GM19035 (cell line): ENCODE measurements at regions not wholly inside any gene's neighbourhood (a gene's known extent, or its start where the extent isn't known, plus 50 kb on each side); places are given as distances from the start of the nearest gene placed in this dataset.

ENCODE experiments used
- ATAC-seq: cut with Tn5 transposase; IDR thresholded peaks from one replicate; pipeline ENCODE4 v1.9.1; 2021; ENCODE audit not compliant: unreplicated experiment

DNA sequence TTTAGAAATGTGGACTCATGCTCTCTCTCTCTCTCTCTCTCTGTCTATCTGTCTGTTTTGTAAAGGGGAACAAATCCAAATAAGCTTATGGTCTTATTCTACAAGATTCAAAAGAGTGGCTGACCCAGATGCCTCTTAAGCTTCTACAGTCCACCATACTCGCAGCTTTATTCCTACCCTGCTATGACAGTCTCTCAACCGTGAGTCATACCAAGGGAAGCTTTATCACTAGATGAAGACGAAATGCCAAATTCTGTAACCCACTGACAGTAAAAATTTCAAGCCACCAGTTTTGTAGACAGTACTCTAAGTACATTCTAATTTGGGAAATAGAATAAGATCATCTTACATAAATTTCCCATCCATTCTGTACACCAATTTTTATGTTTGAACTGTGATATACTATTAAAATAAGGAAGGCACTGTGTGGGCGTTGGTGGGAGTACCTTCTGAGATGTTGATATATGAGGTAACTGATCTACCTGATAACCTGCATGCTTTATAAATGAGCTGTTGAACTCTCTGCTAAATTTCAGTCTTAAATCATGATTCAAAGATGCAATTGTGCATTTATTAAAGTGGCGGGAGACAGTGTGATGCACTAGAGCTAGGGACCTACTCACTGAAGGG is 153.2 kb downstream of the KLF6 start:
- ATAC-seq: no peak

DNA sequence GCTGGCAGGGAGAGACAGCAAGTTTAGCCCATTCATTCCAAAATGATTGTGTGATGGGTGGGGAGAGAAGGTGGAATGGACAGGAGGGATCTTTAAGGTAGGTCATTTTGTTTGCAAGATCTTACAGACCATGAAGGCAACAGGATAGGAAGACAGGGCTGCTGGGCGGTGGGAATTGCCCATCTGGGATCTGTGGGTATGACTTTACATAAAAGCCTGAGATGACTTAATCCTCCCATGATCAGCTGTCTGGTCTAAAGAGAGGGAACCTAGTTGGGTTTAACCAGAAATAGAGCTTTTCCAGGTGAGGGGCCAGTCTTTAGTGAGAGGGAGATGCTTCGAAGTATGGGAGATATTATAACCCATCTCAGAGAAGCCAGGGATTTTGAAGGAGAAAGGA is 153.7 kb downstream of the KLF6 start:
- ATAC-seq: no peak

DNA sequence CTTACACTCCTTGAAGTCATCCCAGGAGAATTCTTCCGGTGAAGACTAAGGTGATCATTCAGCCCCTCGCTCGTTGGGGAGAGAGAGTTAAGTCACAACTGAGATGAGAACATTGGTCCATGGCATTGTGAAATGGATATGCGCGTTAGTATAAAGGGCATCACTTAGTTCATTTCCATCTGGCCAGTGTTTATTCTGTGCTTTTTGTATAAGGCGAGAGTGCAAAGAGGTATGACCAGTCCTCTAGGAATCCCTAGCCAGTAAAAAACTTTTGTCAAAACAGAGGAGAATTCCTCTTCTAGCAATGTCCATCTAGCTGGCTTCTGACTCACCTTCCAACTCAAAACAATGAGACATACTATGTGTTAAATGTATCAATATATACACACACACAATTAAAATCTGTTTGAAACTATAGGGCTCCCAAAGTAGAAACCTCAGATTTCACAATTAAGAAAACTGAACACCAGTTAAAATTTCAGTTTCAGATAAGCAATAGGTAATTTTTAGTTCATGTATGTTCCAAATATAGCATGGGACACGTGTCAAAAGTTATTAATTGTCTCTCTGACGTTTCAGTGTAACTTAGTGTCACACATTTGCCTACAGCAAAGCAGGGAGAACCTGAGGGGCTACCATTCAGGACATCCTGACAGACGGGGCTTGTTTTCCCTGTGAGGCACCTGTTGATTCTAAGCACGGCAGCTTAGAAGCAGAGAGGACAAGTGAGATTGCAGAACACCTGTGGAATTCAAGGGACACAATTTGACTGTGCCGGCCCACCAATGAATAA is 158.9 kb downstream of the KLF6 start:
- peak; percentile 58 for ATAC-seq

DNA sequence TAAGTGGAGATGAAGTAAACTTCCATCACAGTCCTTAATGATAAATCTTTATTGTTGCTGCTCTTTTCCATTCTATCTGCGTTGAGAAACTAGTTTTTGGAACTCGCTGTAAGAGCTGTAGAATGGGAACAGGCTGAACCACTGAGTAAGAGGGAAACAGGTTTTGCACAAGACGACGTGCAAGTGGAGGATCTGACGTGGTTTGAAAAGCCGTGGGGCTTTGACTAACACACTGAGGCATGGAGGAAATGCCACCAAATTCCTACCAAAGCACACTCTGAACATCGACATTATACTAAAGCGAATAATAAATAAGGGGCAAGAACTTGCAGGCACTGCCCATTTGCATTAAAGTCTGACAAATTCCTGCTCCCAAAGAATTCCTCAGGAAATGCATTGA is 160.6 kb downstream of the KLF6 start:
- no peak for ATAC-seq

DNA sequence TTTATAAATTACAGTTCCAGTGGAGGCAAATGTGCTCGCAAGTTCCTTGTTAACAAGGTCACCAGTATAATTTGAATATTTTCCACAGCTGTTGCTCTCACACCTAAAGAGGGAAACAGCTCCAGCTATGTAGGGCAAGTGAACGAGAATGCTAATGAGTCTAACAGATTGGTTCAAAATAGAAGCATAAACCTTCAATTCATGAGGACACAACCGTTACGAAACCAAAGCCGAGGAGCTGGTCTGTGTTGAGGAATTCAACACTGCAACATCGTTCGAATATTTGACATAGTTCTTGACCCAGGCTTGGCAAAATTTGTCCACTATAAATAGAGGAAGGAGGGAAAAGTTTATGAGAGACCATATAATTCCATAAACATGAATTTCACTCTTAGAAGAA is 161.3 kb downstream of the KLF6 start:
- ATAC-seq: peak; percentile 53

DNA sequence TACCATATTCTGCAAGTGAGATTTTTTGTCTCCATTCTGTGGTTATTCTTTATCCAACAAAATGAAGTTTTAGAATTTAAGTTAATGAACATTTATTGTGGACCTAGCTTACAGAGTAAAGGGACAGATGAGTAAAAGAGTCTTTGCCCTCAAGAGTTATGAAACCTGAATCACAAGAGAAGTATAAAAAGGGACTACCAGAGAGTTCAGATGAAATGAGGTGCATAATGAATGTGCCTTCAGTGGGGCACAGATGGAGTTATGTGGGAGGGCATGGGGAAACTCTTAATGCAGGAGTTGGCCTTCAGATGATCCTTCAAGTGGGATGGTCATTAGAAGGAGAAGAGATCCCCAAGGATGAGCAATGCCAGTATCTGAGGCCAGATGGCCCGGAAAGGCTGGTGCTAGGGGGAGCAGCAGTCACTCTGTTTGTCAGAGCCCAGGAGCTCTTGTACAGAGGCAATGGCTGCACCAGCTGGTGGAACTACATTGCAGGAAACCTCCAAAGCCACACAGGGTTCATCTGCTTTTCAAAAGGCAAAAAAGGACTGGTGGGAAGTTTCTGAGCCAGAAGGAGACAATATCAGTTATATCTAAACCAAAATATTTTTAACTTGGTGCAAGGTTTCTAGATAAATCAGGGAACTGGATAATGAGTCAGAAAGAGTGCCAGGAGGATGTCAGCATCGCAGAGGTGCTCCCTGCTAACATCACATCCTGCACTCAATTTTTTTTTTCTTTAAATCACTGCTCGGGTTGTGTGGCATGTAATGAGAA is 162.0 kb downstream of the KLF6 start:
- peak; percentile 49 for ATAC-seq

DNA sequence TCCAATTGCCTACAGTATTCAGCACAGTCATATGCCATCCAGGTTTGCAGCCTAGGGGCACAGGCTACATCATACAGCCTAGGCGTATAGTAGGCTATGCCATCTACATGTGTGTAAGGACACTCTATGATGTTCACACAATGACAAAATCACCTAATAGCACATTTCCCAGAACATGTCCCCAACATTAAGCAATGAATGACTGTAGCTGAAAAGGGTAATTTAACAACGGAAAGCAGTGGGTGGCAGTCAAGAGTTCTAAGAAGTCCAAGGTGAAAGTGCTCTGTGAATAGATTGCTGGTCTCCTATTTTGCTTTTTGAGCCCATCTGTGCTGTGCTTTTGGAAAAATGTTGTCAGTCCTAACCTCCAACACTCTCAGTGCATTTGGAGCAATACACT is 162.6 kb downstream of the KLF6 start:
- ATAC-seq: no peak

DNA sequence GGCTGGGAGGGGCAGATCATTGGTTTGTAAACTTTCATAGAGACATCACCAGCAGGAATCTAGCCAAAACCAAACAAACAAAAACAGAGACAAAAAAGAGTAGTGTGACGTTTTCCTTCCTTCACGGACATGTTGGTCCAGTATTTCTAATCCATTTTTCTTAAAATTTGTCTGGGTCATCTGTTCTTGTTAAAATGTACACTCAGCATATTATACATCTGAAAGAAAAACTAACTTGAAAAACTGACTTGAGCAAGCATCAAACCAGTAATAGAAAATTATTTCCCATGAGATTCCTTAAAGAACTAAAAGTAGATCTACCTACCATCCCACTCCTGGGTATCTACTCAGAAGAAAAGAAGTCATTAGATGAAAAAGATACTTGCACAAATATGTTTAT is 164.2 kb downstream of the KLF6 start:
- no peak for ATAC-seq

DNA sequence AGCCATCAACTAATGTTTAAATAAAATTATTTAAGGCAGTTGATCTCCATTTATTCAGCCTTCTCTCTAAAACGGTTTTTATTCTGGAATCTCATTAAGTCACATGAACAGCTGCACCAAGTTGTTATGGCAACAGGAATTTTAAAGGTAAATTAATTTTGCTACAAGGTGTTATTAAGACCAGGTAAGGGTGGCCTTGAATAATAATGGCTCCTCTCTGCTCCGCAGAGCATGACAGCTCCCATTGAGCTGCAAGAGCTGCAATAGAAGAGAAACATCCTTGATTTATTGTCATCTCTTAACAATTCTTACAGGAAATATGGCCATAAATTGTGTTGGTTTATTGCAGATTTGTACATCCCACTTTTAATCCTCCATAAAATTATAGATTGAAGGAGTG is 165.8 kb downstream of the KLF6 start:
- no peak for ATAC-seq

DNA sequence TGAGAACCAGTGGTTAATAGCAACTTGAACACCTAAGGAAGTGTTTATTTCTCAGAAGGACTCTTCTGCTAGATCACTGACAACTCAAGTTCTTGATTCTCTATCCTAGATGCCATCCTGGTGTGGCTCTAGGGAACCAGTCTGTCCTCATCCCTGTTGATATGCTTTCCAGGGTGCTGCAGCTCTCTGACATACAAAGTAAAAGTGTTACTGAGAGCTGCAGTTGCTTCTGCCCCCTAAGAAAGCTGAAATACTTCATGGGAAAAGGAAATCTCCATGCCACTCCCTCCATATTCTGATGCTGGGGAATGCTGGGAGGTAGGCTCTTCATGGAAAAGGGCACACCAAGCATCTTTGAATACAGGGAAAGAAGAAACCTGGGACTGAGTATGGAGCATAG is 168.1 kb downstream of the KLF6 start:
- no peak for ATAC-seq

DNA sequence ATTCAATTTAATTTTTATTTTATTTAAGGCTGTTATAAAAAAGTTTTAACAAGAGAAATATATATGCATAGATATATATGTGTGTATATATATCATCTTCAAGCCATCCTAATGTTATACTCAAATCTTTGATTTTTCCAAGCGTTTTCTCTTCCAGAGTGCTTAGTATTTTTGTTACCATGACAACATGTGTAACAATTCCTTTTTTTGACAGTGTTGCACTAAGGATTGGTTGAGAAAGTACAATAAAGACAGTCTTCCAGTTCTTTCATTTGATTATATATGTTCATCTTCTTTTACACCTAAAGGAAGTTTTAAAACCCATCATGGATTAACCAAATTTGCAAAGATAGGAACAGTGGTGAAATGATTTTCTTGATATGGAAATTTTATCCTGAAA is 171.7 kb downstream of the KLF6 start:
- no peak for ATAC-seq

DNA sequence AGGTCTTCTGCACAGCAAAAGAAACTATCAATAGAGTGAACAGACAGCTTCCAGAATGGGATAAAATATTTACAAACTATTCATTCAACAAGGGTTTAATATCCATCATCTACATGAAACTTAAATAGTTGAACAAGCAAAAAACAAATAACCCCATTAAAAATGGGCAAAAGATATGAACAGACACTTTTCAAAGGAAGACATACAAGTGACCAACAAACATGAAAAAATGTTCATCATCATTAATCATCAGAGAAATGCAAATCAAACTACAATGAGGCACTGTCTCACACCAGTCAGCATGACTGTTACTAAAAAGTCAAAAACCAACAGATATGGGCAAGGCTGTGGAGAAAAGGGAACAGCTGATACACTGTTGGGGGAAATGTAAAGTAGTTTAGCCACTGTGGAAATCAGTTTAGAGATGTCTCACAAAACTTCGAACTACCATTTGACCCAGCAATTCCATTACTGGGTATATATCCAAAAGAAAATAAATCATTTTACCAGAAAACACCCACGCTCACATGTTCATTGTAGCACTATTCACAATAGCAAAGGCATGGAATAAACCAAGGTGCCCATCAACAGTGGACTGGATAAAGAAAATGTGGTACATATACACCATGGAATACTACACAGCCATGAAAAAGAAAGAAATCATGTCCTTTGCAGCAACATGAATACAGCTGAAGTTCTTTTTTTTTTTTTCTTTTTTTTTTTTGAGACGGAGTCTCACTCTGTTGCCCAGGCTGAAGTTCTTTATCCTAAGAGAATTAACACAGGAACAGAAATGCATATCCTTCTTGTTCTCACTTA is 172.6 kb downstream of the KLF6 start:
- no peak for ATAC-seq

DNA sequence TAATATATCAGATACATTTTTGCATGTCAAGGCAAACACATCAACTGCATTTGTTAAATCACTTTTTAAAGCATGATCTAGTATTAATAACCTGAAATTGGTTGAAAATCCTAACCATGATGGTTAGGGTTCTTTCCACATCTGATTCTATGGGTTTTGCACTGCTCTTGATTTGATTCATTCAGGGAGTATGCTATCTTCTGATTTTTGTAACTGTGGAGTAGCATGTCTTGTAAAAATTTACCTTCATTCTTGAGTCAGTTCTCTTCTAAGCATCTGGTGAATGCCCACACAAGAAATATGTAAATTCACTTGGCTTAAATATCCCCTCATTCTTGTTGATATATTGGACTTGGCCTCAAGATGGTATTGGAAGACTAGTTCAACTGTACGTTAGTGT is 178.7 kb downstream of the KLF6 start:
- no peak for ATAC-seq

DNA sequence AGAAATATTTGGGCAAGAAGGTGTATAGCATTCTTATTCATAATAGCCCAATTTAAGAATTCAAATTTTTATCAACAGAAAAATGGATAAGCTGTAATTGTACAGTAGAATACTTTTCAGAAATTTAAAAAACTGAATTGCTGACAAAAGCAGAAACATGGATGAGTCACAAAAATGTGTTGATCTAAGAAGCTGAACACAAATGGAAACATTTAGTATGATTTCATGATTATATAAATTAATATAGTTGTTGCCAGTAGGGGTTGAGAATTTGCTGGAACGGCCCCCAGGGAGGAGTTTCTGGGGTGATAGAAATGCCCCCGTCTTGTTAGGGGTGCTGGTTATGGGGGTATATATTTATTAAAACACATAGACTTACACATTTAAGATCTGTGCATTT is 179.1 kb downstream of the KLF6 start:
- ATAC-seq: no peak

DNA sequence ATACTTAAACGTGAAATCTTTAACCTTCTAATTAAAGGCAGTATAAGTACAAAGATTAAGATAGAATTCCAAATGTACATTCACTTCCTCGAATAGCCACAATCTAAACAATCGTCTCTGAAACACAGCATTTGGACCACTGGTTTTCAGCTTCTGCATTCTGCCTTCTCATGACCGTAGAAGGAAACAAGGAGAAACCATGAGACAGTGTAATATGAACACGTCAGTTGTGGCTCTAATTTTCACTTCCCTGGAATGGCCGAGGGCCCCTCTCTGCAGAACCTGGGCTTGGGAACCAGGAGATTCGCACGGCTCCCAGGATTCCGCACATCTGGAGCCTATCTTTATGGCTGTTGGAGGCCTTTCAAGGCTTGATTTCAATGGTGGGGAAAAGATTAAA is 189.3 kb downstream of the KLF6 start:
- no peak for ATAC-seq

DNA sequence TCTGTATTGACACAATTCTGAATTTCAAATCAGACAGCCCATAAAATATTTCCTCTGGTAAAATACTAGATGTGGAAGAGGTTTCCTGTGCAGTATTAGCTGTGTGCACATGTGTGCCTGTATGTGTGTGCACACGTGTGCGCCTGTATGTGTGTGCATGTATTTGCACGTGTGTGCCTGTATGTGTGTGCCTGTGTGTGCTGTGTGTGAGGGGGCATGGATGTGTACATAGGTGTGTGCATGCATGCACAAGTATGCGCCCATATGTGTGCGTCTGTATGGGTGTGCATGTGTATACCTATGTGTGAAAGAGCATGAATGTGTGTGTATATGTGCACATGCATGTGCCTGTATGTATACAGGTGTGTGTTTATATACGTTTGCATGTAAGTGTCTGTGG is 191.4 kb downstream of the KLF6 start:
- ATAC-seq: no peak

DNA sequence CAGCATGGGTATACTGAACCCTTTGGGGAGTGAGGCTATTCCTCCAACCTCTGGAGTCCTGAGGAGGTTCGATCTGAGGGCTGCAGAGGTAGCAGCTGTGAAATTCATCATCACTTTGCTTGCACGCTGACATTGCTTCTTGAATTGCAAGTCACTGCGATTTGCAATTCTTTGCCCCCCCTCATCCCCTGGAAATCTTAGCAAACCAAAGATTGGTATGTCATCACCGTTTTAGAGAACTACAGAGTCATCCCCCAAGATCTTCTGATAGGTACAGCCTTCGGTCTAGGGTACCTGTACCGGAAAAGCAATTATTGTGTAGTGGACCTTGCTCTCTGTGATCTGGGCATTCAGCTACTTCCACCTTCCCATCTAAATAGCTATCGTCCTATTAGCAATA is 192.6 kb downstream of the KLF6 start:
- ATAC-seq: no peak

DNA sequence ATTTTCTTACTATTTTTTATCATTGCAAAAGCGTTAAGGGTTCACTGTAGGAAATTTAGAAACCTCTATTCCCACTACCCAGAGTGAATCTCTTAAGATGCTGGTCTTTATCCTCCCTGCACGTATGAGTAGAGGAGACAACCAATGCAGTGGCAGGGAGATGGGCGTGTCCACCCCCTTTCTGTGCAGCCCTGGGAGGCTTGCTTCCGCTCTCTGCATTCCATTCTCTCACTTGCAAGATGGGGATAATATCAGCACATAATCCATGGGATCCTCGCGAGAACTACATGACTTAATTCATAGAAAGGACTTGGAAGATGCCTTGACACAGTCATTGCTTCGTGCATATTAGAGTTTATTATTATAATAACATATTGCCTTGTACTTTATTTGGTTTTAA is 196.2 kb downstream of the KLF6 start:
- ATAC-seq: no peak

DNA sequence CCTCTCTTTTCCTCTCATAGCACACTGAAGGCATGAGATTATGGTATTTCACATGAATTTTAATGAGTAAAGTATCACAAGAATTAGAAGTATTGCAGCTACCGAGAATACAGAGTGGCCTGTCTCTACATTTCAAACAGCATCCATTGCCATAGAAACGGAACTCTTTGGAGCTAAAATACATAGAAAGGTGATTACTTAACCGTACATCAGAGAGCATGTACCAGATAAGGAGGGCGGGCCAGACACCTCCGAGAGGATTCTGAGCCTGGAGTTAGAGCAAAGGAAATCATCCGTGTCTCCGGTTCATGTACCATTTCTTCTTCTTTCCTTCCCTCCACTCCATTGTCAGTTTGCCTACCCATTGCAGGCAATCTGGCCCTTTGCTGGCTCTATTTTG is 196.7 kb downstream of the KLF6 start:
- no peak for ATAC-seq

DNA sequence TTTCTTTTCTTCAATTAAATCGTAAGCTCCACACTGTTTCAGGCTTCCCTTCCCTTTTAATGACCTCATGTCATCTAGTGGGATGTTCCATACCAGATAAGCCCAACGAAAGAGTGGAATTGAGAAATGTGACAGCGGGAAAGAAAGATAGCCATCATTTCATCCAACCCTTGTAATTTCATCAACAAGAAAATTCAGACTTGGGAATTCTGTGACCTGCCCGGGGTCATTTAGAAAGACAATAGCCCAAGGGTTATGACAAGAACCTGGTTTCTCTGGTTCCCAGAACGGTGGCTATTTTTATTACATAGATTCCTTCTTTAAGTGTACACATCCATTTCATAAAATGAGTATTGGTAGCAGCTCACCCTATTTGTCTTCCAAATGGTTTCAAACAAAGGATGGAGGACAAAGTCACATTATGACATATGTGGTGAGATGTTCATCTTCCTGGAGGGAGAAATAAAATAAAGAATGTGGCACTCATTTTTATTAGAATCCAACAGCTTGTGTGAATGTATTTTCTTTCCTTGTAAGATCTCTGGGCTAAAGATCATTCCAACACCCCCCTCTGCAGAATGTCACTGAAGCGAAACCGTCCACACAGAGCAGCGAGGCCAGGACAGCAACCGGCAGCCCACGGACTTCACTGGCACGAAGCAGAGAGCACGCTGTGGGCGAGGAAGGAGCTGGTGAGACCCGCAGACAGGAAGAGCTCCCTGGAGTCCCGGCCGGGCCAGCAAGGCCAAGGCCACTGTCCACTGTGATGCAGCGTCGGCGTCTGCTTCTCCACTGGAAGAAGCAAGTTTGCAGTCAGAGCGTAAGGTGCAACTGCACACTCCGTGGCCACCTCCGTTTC is 199.9 kb downstream of the KLF6 start:
- no peak for ATAC-seq
